Calu3 (cell line): ENCODE measurements at regions not wholly inside any gene's neighbourhood (a gene's known extent, or its start where the extent isn't known, plus 50 kb on each side); places are given as distances from the start of the nearest gene placed in this dataset.
"Not testable (repeated sequence)": the region's sequence is repeated elsewhere in the genome, so short reads cannot be mapped to it uniquely, and the experiment has no call there.

Experiments
- BruUV-seq: library from RNA; stranded (reverse); fragments of 400-500 nt; replicated peaks from 2 replicates; lab custom pipeline; 2021; lab: Mats Ljungman, UMichigan
- CTCF ChIA-PET: fragments of 300-600 bp; sonication (Branson Sonifier 250); formaldehyde crosslinking; loops from one replicate; lab custom pipeline; 2022; ENCODE audit warnings: antibody characterized with exemption; lab: Charles Lee
- DNase-seq: peaks from one replicate; pipeline ENCODE4 v3.0.0; 2022
- H3K27ac Mint-ChIP-seq: one replicate; pipeline ENCODE4 v1.8.0; 2022; ENCODE audit warnings: mixed read lengths; ENCODE audit not compliant: unreplicated experiment
- H3K27me3 Mint-ChIP-seq: one replicate; pipeline ENCODE4 v1.8.0; 2022; ENCODE audit warnings: mixed read lengths; ENCODE audit not compliant: unreplicated experiment
- H3K36me3 Mint-ChIP-seq: one replicate; pipeline ENCODE4 v1.8.0; 2022; ENCODE audit warnings: mild to moderate bottlenecking, moderate library complexity, mixed read lengths; ENCODE audit not compliant: insufficient read depth, unreplicated experiment
- H3K4me1 Mint-ChIP-seq: one replicate; pipeline ENCODE4 v1.8.0; 2022; ENCODE audit warnings: mild to moderate bottlenecking, low read depth, mixed read lengths; ENCODE audit not compliant: unreplicated experiment
- H3K4me3 Mint-ChIP-seq: one replicate; pipeline ENCODE4 v1.8.0; 2022; ENCODE audit warnings: mild to moderate bottlenecking, low read depth, moderate library complexity, mixed read lengths; ENCODE audit not compliant: unreplicated experiment
- H3K9me3 Mint-ChIP-seq: one replicate; pipeline ENCODE4 v1.8.0; 2022; ENCODE audit warnings: low read depth, mixed read lengths; ENCODE audit not compliant: unreplicated experiment
- intact Hi-C: fragments of 100-400 bp; cut with micrococcal nuclease; formaldehyde crosslinking; loops from one replicate; pipeline ENCODE4 v1.10.0; 2022; ENCODE audit not compliant: unreplicated experiment
- TF ChIP-seq, protein P1 (sequence below): fragments of 200-600 bp; IDR thresholded peaks from one replicate; pipeline ENCODE4 v1.8.0; 2022; ENCODE audit warnings: antibody characterized with exemption; ENCODE audit not compliant: unreplicated experiment

DNA sequence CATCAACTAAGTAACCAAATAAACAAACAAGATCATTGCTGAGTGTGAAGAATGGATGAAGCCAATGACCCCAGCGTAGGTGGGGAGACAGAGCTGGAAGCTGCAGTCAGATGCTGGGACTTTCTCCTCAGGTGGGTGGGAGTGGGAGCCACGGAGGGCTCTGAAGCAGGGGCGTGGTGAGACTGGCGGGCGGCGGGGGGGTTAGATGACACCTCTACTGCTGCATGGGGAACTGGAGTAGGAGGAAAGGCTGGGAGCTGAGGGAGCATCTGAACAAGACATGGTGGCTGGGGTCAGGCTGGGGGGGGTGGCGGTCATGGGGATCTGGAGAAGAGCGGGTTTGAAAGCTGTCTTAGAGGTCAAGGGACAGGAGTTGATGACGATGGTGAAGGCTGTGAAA is 193.8 kb downstream of the C9orf50 start:
- Mint-ChIP-seq H3K27ac (no peak overlapping the region), H3K27me3 (no peaks in the 10 kb centered on the region), H3K9me3 (no peaks in the 10 kb centered on the region), H3K36me3 (no peaks in the 10 kb centered on the region), H3K4me3 (no peak overlapping the region), H3K4me1 (peaks cover 7% of the 10 kb centered on the region)
- DNase-seq = no peak
- BruUV-seq = no TSS peak
- TF ChIP-seq, protein P1, sequence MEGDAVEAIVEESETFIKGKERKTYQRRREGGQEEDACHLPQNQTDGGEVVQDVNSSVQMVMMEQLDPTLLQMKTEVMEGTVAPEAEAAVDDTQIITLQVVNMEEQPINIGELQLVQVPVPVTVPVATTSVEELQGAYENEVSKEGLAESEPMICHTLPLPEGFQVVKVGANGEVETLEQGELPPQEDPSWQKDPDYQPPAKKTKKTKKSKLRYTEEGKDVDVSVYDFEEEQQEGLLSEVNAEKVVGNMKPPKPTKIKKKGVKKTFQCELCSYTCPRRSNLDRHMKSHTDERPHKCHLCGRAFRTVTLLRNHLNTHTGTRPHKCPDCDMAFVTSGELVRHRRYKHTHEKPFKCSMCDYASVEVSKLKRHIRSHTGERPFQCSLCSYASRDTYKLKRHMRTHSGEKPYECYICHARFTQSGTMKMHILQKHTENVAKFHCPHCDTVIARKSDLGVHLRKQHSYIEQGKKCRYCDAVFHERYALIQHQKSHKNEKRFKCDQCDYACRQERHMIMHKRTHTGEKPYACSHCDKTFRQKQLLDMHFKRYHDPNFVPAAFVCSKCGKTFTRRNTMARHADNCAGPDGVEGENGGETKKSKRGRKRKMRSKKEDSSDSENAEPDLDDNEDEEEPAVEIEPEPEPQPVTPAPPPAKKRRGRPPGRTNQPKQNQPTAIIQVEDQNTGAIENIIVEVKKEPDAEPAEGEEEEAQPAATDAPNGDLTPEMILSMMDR = no peak
- intact Hi-C loops = no loop called here
- CTCF ChIA-PET = no interaction called here

DNA sequence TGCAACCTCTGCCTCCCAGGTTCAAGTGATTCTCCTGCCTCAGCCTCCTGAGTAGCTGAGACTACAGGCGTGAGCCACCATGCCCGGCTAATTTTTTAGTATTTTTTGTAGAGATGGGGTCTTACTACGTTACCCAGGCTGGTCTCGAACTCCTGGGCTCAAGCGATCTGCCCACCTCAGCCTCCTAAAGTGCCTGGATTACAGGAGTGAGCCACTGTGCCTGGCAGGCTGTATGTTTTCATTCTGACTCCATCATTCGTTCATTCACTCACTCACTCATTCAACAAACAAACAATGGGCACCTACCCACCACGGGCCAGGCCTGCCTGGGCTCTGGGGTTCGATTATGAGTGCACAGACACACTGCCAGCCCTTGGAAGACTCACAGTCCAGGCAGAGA is 197.1 kb downstream of the C9orf50 start:
- H3K36me3 Mint-ChIP-seq, H3K27ac Mint-ChIP-seq, H3K4me1 Mint-ChIP-seq, H3K27me3 Mint-ChIP-seq, DNase-seq, CTCF ChIA-PET, H3K9me3 Mint-ChIP-seq, intact Hi-C loops, H3K4me3 Mint-ChIP-seq, BruUV-seq: not testable (repeated sequence)

DNA sequence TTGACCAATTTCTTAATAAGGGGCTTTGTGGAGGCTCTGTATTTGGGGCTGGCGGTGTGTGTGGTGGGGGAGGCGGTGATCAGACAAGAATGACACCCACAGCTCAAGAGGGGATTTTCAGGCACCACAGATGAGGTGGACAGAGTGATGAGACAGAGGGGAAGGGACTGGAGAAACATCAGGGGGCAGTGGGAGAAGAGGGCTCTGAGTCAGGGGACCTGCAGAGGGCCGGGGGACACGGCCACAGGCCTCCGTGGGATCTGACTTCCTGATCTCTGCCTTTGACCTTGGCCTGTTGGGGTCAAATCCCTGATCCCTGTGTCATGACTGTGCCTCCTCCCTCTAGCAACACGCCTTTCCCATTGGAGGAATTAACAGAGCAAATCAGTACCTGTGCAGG is 197.7 kb downstream of the C9orf50 start:
- DNase-seq = no peak
- Mint-ChIP-seq H3K36me3 (no peaks in the 10 kb centered on the region), H3K27me3 (no peaks in the 10 kb centered on the region), H3K9me3 (no peaks in the 10 kb centered on the region), H3K4me1 (peaks cover 7% of the 10 kb centered on the region), H3K4me3 (no peak overlapping the region), H3K27ac (no peak overlapping the region)
- TF ChIP-seq, protein P1 = no peak
- CTCF ChIA-PET = no interaction called here
- intact Hi-C loops = no loop called here
- no TSS peak for BruUV-seq

DNA sequence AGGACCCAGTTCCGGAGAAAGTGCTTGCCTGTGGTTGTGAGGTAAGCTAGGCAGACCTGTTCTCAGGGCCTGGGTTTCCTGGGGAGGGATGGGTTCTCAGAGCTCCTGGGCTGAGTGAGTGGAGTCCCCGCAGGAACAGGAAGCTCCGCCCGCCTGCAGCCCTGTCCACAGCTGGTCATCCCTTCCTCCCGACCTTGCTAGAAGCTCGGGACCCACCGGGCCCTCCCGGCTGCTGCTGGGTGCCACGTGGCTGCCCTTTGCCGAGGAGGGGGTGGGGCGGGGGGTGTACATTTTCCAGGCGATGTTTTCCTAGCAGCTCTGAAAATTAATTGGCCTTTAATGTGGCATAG is 198.1 kb downstream of the C9orf50 start:
- TF ChIP-seq, protein P1 = no peak
- DNase-seq = no peak
- Mint-ChIP-seq H3K36me3 (no peaks in the 10 kb centered on the region), H3K27ac (no peak overlapping the region), H3K4me1 (peaks cover 7% of the 10 kb centered on the region), H3K9me3 (no peaks in the 10 kb centered on the region), H3K4me3 (no peak overlapping the region), H3K27me3 (no peaks in the 10 kb centered on the region)
- no TSS peak for BruUV-seq
- CTCF ChIA-PET = no interaction called here
- intact Hi-C loops = no loop called here

DNA sequence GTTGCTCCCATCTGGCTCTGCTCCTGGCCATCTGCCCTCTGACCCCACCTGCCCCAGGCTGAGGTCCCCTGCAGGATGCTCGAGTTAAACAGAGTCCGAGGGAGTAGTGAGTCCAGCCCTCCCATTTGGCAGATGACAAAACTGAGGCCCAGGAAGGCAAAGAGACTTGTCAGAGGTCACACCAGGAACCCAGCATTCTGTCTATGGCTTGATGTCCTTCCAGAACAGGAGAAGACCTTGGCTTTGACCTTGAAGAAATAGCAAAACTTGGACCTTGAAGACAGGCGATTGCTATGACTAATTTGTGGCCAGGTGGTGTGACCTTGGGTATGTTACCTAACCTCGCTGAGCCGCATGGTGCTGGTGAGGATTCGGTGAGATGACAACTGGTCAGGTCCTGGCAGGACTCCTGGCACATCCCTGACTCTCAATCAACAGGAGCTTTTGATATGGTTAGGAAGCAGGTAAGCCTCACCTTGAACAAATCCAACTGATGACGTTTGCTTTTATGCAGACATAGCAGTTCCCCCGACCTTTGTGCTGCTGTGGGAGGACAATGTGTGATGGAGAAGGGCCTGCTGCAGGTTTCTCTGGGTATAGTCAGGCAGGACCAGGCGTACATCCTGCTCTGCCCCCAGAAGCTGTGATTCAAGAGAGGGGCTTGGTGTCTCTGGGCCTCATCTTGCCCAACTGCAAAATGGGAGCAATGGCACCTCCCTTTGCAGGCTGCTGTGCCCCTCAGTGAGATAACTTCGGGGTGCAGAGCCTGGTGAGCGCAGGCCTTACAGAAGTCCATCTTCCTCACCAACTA is 198.7 kb downstream of the C9orf50 start:
- DNase-seq = no peak
- no peak overlapping the region for H3K4me3 Mint-ChIP-seq
- CTCF ChIA-PET = no interaction called here
- BruUV-seq = no TSS peak
- peaks cover 12% of the 10 kb centered on the region for H3K4me1 Mint-ChIP-seq
- no peaks in the 10 kb centered on the region for H3K9me3 Mint-ChIP-seq
- no peaks in the 10 kb centered on the region for H3K27me3 Mint-ChIP-seq
- H3K27ac Mint-ChIP-seq = no peak overlapping the region
- intact Hi-C loops = no loop called here
- H3K36me3 Mint-ChIP-seq = peaks cover 3% of the 10 kb centered on the region
- TF ChIP-seq, protein P1 = no peak
